MM.1S (cell line): ENCODE measurements at regions not wholly inside any gene's neighbourhood (a gene's known extent, or its start where the extent isn't known, plus 50 kb on each side); places are given as distances from the start of the nearest gene placed in this dataset.

ENCODE experiments used
- CTCF ChIP-seq: fragments of 300-600 bp; sonication (generic); IDR thresholded peaks from 2 replicates; pipeline ENCODE4 v1.5.1; 2016; ENCODE audit warnings: antibody characterized with exemption, low read length, mixed read lengths
- EZH2 ChIP-seq: fragments of 300-600 bp; sonication (generic); optimal IDR thresholded peaks from 2 replicates; pipeline ENCODE3; 2017; ENCODE audit warnings: low read depth, mild to moderate bottlenecking, antibody characterized with exemption, low read length, mixed read lengths
- EZH2phosphoT487 ChIP-seq: fragments of 300-600 bp; sonication (generic); IDR thresholded peaks from 2 replicates; pipeline ENCODE4 v1.6.1; 2018; ENCODE audit warnings: antibody characterized with exemption, low read length

- TF ChIP-seq CTCF = no peak
- TF ChIP-seq EZH2 = no peak
- TF ChIP-seq EZH2phosphoT487 = no peak
Observed at GRCh38 chr17:70936724-70937123, 767.4 kb downstream of the KCNJ2 start.
